Cardiac muscle cell (in vitro differentiated cells and primary cell): ENCODE measurements at regions not wholly inside any gene's neighbourhood (a gene's known extent, or its start where the extent isn't known, plus 50 kb on each side); places are given as distances from the start of the nearest gene placed in this dataset.

Source experiments
- DNase-seq, 2 donors: peaks; one replicate each; pipeline versions ENCODE4 v3.0.0 to v3.0.0-alpha.2; 2010 to 2017; ENCODE audit warnings: low read depth in 1 of 2, low spot score in 1 of 2
- H3K27ac ChIP-seq: fragments of 200-600 bp; sonication (generic); 2 replicates; pipeline ENCODE4 v1.5.1; 2016
- H3K27me3 ChIP-seq: fragments of 200-600 bp; sonication (generic); 2 replicates; pipeline ENCODE4 v1.6.0; 2016; ENCODE audit warnings: control low read depth
- H3K36me3 ChIP-seq: fragments of 200-600 bp; sonication (generic); 2 replicates; pipeline ENCODE4 v1.5.1; 2016; ENCODE audit warnings: control low read depth
- H3K4me1 ChIP-seq: fragments of 200-600 bp; sonication (generic); 2 replicates; pipeline ENCODE4 v1.8.1; 2017; ENCODE audit warnings: low read depth, mild to moderate bottlenecking, mixed run types
- H3K4me3 ChIP-seq: fragments of 200-600 bp; sonication (generic); 2 replicates; pipeline ENCODE4 v1.5.1; 2016; ENCODE audit warnings: mild to moderate bottlenecking
- H3K9me3 ChIP-seq: fragments of 200-600 bp; sonication (generic); 2 replicates; pipeline ENCODE4 v1.5.1; 2017; ENCODE audit warnings: low read depth, mild to moderate bottlenecking, control low read depth
- CTCF ChIP-seq: IDR thresholded peaks from 2 replicates; pipeline ENCODE4 v1.5.1; 2012; ENCODE audit warnings: low read depth, mild to moderate bottlenecking, low read length

DNA sequence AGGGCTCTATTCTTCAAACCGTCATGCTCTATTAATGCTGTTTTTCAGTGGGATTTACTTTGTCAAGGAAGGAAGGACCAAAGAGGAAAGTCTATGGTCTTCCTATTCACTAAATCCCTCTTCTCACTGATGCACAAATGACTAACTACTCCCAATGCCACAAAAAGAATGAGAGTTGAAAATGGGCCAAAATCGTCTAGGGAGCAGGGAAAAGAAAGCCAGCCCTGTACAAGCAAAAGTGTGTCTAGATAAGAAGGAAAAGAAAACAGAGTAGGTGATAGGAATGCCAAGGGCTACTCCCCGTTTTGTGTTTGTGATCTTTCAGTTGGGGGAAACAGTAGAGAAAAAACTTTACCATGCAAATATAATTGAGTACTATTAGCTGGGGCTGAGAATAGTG lies 97.2 kb upstream of the TMCO5A start:
- Histone ChIP-seq H3K27ac (peak overlapping the region; percentile 47), H3K4me1 (peaks cover 7% of the 10 kb centered on the region), H3K27me3 (no peaks in the 10 kb centered on the region), H3K4me3 (no peak overlapping the region), H3K9me3 (no peaks in the 10 kb centered on the region), H3K36me3 (no peaks in the 10 kb centered on the region)
- no peak for TF ChIP-seq CTCF
- DNase-seq = peak in 1 of 2 donors; percentile 71

- DNase-seq = no peak
- TF ChIP-seq CTCF = no peak
Measured at GRCh38 chr15:37847776-37848175, 86.7 kb upstream of the TMCO5A start.

GRCh38 chr15:37856109-37856508 lies 78.3 kb upstream of the TMCO5A start:
- Histone ChIP-seq H3K4me1 (no peaks in the 10 kb centered on the region), H3K36me3 (no peaks in the 10 kb centered on the region), H3K9me3 (no peaks in the 10 kb centered on the region), H3K27me3 (no peaks in the 10 kb centered on the region), H3K27ac (no peak overlapping the region), H3K4me3 (no peak overlapping the region)
- no peak for DNase-seq
- TF ChIP-seq CTCF = no peak

More at GRCh38 chr15:37847776-37848175, 86.7 kb upstream of the TMCO5A start:
- Histone ChIP-seq H3K4me1 (no peaks in the 10 kb centered on the region), H3K27me3 (no peaks in the 10 kb centered on the region), H3K36me3 (no peaks in the 10 kb centered on the region), H3K4me3 (no peak overlapping the region), H3K27ac (no peak overlapping the region), H3K9me3 (no peaks in the 10 kb centered on the region)

- H3K36me3 ChIP-seq = no peaks in the 10 kb centered on the region
- H3K27me3 ChIP-seq = no peaks in the 10 kb centered on the region
- no peak for DNase-seq
- no peak overlapping the region for H3K27ac ChIP-seq
- H3K4me1 ChIP-seq = no peaks in the 10 kb centered on the region
- no peaks in the 10 kb centered on the region for H3K9me3 ChIP-seq
- no peak overlapping the region for H3K4me3 ChIP-seq
- TF ChIP-seq CTCF = no peak
Measured at GRCh38 chr15:37860896-37861295, 73.5 kb upstream of the TMCO5A start.

DNA sequence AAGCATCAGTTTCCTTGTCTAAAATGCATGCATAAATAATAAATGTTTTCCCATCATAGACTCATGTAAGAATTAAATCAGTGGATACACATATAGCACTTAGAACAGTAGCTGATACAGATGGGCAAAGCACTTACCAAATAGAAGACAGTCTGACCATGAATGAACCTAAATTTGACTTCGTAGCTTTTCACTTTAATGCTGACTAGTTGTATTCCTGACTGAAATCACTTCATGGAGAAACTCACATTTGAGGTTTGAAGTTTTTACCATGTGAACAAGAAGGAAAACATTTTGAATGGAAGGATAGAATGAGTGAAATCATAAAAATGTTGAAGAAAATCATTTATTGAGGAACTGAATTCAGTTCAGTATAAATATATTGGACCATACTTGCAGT lies 68.8 kb upstream of the TMCO5A start:
- H3K36me3 ChIP-seq = no peaks in the 10 kb centered on the region
- no peak for TF ChIP-seq CTCF
- H3K4me1 ChIP-seq = no peaks in the 10 kb centered on the region
- H3K4me3 ChIP-seq = no peak overlapping the region
- no peaks in the 10 kb centered on the region for H3K27me3 ChIP-seq
- H3K27ac ChIP-seq = no peak overlapping the region
- H3K9me3 ChIP-seq = no peaks in the 10 kb centered on the region
- no peak for DNase-seq

DNA sequence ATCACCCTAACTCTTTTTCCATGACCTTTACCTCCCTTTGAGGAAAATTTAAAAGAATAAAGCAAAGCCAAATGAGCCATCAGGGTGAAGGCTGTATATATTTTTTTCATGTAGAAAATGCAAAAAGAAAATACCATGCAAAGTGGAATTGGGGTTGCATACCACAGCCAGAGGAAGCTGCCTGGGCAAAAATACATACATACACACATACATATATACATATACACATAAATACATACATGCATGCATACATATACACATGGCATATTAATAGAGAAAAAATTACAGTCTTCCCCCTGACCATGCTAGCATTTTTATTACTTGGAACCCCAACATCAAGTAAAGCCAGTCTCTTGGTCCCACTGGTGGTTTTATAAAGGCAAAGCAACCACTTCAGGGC lies 63.7 kb upstream of the TMCO5A start:
- Histone ChIP-seq H3K27me3 (no peaks in the 10 kb centered on the region), H3K9me3 (no peaks in the 10 kb centered on the region), H3K4me1 (no peaks in the 10 kb centered on the region), H3K4me3 (no peak overlapping the region), H3K27ac (no peak overlapping the region), H3K36me3 (no peaks in the 10 kb centered on the region)
- no peak for DNase-seq
- TF ChIP-seq CTCF = no peak
